SK-N-MC (cell line): ENCODE measurements at regions not wholly inside any gene's neighbourhood (a gene's known extent, or its start where the extent isn't known, plus 50 kb on each side); places are given as distances from the start of the nearest gene placed in this dataset.

Experiments used
- DNase-seq: peaks from one replicate; pipeline ENCODE4 v3.0.0-alpha.2; 2011; ENCODE audit warnings: low read depth, low spot score
- H3K27ac ChIP-seq: fragments of 200-600 bp; sonication (generic); 2 replicates; pipeline ENCODE4 v1.5.1; 2016; ENCODE audit warnings: mixed run types
- H3K36me3 ChIP-seq: fragments of 200-600 bp; sonication (generic); 2 replicates; pipeline ENCODE4 v1.6.1; 2017; ENCODE audit warnings: antibody characterized with exemption, low read length, mixed read lengths; ENCODE audit not compliant: insufficient read depth
- H3K4me3 ChIP-seq: fragments of 200-600 bp; sonication (generic); 2 replicates; pipeline ENCODE4 v1.5.1; 2016
- H3K9ac ChIP-seq: fragments of 200-600 bp; sonication (generic); 2 replicates; pipeline ENCODE4 v1.8.0; 2017; ENCODE audit warnings: mixed run types, mixed read lengths; ENCODE audit not compliant: insufficient read length
- H3K9me3 ChIP-seq: fragments of 200-600 bp; sonication (generic); 2 replicates; pipeline ENCODE4 v1.6.1; 2017; ENCODE audit warnings: low read depth, mild to moderate bottlenecking, antibody characterized with exemption, low read length, moderate library complexity, mixed read lengths
- EZH2 ChIP-seq: fragments of 200-600 bp; sonication (generic); IDR thresholded peaks from one replicate; pipeline ENCODE4 v1.6.1; 2017; ENCODE audit warnings: antibody characterized with exemption
- FOXP2 ChIP-seq: optimal IDR thresholded peaks from 2 replicates; pipeline ENCODE3; 2011; ENCODE audit warnings: mild to moderate bottlenecking, moderate library complexity; ENCODE audit not compliant: insufficient read depth; ENCODE audit errors: extremely low read length, control extremely low read depth
- POLR2AphosphoS5 ChIP-seq: IDR thresholded peaks from 2 replicates; pipeline ENCODE4 v1.6.1; 2012; ENCODE audit warnings: mild to moderate bottlenecking, low read depth, low read length, borderline replicate concordance

- H3K9me3 ChIP-seq = no peaks in the 10 kb centered on the region
- DNase-seq = no peak
- H3K36me3 ChIP-seq = no peaks in the 10 kb centered on the region
- H3K4me3 ChIP-seq = no peak overlapping the region
- no peak for TF ChIP-seq POLR2AphosphoS5
- no peak for TF ChIP-seq FOXP2
- no peak for TF ChIP-seq EZH2
- H3K27ac ChIP-seq = no peak overlapping the region
- H3K9ac ChIP-seq = no peak overlapping the region
Measured at GRCh38 chr13:111004444-111004843, 89.6 kb upstream of the ANKRD10 start.

DNA sequence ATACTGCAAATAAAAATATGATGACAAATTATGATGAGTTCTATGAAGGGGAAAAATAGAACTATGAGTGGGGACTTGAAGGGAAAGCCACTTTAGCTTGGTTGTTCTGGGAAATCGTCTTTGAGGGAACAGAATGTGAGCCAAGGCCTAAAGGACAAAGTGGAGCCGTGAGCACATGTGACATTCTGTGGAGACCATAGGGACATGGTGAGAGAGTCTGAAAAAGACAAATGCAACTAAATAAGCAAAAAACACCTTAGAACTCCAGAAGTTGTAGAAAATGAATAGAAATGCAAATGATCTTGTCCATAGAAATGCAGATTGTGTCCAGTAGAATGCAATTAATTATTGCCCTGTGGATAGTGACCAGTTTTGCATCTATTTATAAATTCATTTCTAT is 86.8 kb upstream of the ANKRD10 start:
- no peak overlapping the region for H3K9ac ChIP-seq
- TF ChIP-seq EZH2 (no peak), POLR2AphosphoS5 (no peak), FOXP2 (no peak)
- H3K4me3 ChIP-seq = no peak overlapping the region
- H3K9me3 ChIP-seq = no peaks in the 10 kb centered on the region
- no peak for DNase-seq
- no peaks in the 10 kb centered on the region for H3K36me3 ChIP-seq
- H3K27ac ChIP-seq = no peak overlapping the region

- no peaks in the 10 kb centered on the region for H3K36me3 ChIP-seq
- TF ChIP-seq EZH2 (no peak), POLR2AphosphoS5 (no peak), FOXP2 (no peak)
- H3K4me3 ChIP-seq = no peak overlapping the region
- no peak overlapping the region for H3K9ac ChIP-seq
- H3K9me3 ChIP-seq = no peaks in the 10 kb centered on the region
- no peak for DNase-seq
- no peak overlapping the region for H3K27ac ChIP-seq
Measured at GRCh38 chr13:110993788-110994187, 78.9 kb upstream of the ANKRD10 start.

- no peak overlapping the region for H3K9ac ChIP-seq
- H3K36me3 ChIP-seq = no peaks in the 10 kb centered on the region
- H3K4me3 ChIP-seq = no peak overlapping the region
- H3K27ac ChIP-seq = no peak overlapping the region
- TF ChIP-seq POLR2AphosphoS5 (no peak), FOXP2 (no peak), EZH2 (no peak)
- no peak for DNase-seq
- H3K9me3 ChIP-seq = no peaks in the 10 kb centered on the region
Measured at GRCh38 chr13:110991991-110992508, 77.2 kb upstream of the ANKRD10 start.

DNA sequence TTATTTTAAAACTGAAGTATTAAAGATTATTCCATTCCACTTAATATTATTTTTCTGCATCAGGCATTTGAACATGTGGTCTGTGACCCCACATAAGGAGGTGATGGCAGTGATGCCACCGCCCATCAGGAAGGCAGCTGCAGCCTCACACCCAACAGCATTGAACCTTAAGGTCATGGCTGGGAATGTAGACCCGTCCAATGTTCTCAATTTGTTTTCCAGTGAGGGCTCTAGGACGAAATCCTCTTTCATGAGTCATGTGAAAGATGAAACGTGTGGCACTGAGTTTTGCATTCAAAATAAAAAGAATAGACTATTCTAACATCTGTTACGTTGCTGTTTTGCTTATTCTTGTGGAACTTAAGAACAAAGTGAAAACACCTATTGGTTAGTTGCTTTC is 74.5 kb upstream of the ANKRD10 start:
- no peaks in the 10 kb centered on the region for H3K9me3 ChIP-seq
- H3K9ac ChIP-seq = no peak overlapping the region
- no peaks in the 10 kb centered on the region for H3K36me3 ChIP-seq
- no peak overlapping the region for H3K27ac ChIP-seq
- no peak for DNase-seq
- TF ChIP-seq POLR2AphosphoS5 (no peak), EZH2 (no peak), FOXP2 (no peak)
- H3K4me3 ChIP-seq = no peak overlapping the region

GRCh38 chr13:110985541-110985940 is 70.7 kb upstream of the ANKRD10 start:
- TF ChIP-seq FOXP2 = no peak
- no peaks in the 10 kb centered on the region for H3K36me3 ChIP-seq
- no peak overlapping the region for H3K27ac ChIP-seq
- no peak overlapping the region for H3K9ac ChIP-seq
- H3K4me3 ChIP-seq = no peak overlapping the region
- H3K9me3 ChIP-seq = no peaks in the 10 kb centered on the region
- no peak for DNase-seq

DNA sequence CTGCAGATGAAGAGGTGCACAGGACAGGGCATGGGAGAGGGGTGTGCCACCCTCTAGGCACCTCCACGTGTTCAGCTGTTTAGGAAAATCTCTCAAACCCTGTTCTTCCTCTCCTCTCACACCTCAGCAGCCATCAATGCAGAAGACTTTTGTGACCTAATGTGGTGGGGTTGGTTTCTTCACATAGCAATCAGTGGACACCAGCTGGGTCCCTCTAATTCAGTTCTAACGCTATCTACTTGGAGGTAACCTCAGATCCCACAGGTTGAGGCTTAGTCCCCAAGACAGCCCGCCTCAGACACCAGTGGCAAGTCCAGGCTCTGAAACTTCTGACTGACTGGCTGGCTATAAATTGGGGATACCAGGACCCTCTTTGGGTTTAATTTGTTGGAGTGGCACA is 69.9 kb upstream of the ANKRD10 start:
- no peak overlapping the region for H3K27ac ChIP-seq
- no peak for TF ChIP-seq FOXP2
- H3K9ac ChIP-seq = no peak overlapping the region
- no peaks in the 10 kb centered on the region for H3K9me3 ChIP-seq
- no peak for DNase-seq
- no peaks in the 10 kb centered on the region for H3K36me3 ChIP-seq
- no peak overlapping the region for H3K4me3 ChIP-seq

GRCh38 chr13:110984381-110984780 is 69.5 kb upstream of the ANKRD10 start:
- H3K27ac ChIP-seq = no peak overlapping the region
- H3K36me3 ChIP-seq = no peaks in the 10 kb centered on the region
- H3K9ac ChIP-seq = no peak overlapping the region
- TF ChIP-seq POLR2AphosphoS5 (no peak), FOXP2 (no peak), EZH2 (no peak)
- no peak for DNase-seq
- no peak overlapping the region for H3K4me3 ChIP-seq
- H3K9me3 ChIP-seq = no peaks in the 10 kb centered on the region

DNA sequence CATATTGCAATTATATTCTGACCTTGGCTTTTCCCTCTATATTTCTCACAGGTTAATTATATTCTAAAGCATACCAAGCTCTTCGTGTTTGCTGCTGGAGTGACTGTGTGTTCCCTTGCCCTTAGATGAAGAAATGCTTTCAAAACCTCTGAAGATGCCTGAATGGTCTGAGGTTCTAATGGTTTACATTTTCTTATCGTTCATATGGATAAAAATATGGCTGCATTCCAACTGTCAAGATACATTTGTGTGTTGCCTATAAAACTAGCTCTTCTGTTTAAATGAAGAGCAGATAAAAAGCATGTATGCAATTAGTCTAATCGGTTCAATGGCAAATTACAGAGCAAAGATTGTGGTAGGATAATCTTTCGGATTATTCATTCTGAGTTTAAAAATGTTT is 68.4 kb upstream of the ANKRD10 start:
- TF ChIP-seq POLR2AphosphoS5 (no peak), FOXP2 (no peak), EZH2 (no peak)
- Histone ChIP-seq H3K9me3 (no peaks in the 10 kb centered on the region), H3K9ac (no peak overlapping the region), H3K4me3 (no peak overlapping the region), H3K27ac (no peak overlapping the region), H3K36me3 (no peaks in the 10 kb centered on the region)
- no peak for DNase-seq
